ENCODE measurements at regions not wholly inside any gene's neighbourhood (a gene's known extent, or its start where the extent isn't known, plus 50 kb on each side); places are given as distances from the start of the nearest gene placed in this dataset.

DNA sequence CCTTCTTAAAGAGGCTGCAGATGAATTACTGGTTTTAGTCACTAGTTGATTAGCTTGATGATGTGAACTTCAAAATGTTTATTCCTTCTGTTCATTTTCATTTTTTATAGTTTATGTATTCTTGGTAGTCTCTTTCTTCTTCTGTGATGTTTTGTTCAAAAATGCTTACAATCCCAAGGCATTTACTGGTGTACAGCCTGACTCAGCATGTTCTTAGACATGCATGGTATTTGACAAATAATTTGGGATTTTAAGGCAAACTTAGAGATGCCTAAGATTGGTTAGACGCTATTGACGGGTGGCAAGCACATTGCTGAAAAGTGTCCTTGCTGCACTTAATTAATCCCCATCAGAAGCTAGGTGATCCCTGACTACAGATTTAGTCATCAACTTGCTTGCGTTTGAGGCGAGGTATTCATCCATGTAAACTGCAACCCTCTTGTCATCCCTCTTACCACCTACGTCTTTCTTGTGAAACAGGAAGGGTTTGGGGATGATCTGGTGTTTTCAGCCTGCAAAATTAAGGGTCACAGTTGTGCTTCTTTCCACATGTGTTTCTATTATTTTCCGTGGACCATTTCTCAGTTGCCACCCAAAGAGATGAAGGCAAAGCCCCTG lies 331.8 kb downstream of the DKK2 start:
- no peak for DNase-seq (ENCODE audit: low read depth in 2 of 2)
- H3K4me3 ChIP-seq (replicated peaks in 1 of 2; ENCODE audit: low read depth in 2 of 2, low read length in 2 of 2): no peak overlapping the region
- TF ChIP-seq, protein P1, sequence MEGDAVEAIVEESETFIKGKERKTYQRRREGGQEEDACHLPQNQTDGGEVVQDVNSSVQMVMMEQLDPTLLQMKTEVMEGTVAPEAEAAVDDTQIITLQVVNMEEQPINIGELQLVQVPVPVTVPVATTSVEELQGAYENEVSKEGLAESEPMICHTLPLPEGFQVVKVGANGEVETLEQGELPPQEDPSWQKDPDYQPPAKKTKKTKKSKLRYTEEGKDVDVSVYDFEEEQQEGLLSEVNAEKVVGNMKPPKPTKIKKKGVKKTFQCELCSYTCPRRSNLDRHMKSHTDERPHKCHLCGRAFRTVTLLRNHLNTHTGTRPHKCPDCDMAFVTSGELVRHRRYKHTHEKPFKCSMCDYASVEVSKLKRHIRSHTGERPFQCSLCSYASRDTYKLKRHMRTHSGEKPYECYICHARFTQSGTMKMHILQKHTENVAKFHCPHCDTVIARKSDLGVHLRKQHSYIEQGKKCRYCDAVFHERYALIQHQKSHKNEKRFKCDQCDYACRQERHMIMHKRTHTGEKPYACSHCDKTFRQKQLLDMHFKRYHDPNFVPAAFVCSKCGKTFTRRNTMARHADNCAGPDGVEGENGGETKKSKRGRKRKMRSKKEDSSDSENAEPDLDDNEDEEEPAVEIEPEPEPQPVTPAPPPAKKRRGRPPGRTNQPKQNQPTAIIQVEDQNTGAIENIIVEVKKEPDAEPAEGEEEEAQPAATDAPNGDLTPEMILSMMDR (IDR thresholded peaks at IDR 0.05; ENCODE audit: low read depth, low read length): no peak

DNA sequence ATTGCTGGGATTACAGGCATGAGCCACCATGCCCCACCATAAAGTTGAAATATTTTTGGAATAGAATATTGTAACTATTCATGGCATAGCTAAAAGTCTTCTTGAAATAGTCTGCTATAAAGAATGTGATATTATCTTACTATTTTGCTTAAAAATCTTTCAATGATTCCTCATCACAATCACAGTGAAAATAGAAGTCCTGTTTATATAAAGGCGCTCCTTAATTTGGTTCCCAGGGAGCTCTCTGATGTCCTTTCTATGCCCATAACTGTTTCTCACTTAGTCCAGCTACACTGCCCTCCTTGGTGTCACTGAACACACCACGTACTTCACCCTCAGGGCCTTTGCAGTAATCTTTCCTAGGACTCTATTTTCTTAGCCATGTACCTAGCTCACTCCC lies 331.7 kb upstream of the GIMD1 start:
- TF ChIP-seq, protein P1 (IDR thresholded peaks at IDR 0.05; ENCODE audit: low read depth, low read length): no peak
- H3K4me3 ChIP-seq (replicated peaks in 1 of 2; ENCODE audit: low read depth in 2 of 2, low read length in 2 of 2): no peak overlapping the region
- no peak for DNase-seq (ENCODE audit: low read depth in 2 of 2)

DNA sequence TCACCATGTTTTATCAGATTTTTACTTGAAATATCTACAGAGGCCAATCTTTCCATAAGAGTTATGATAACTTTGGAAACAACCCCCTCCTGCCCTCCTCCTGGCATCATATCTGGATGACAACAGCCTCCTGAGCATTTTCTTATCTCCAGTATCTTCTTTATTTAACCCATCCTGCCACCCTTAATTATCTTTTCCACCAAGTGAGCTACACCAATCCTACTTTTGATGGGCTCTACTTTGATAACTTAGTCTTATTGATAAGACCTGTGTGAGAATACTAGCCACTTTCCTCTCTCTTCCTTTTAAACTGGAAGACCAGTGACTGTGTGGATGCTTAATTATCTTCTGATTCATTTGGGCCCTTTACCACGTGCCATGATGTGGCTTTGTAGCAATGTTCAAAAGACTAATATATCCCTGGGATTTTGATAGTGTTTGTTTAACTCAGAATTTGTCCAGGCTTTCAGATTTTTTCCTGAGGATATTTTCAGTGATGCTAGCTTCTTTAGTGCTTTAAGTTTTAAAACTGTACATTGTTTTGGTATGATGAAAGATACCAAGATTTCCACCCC lies 330.1 kb upstream of the GIMD1 start:
- DNase-seq (ENCODE audit: low read depth in 2 of 2): no peak
- TF ChIP-seq, protein P1 (IDR thresholded peaks at IDR 0.05; ENCODE audit: low read depth, low read length): no peak
- no peak overlapping the region for H3K4me3 ChIP-seq (replicated peaks in 1 of 2; ENCODE audit: low read depth in 2 of 2, low read length in 2 of 2)

DNA sequence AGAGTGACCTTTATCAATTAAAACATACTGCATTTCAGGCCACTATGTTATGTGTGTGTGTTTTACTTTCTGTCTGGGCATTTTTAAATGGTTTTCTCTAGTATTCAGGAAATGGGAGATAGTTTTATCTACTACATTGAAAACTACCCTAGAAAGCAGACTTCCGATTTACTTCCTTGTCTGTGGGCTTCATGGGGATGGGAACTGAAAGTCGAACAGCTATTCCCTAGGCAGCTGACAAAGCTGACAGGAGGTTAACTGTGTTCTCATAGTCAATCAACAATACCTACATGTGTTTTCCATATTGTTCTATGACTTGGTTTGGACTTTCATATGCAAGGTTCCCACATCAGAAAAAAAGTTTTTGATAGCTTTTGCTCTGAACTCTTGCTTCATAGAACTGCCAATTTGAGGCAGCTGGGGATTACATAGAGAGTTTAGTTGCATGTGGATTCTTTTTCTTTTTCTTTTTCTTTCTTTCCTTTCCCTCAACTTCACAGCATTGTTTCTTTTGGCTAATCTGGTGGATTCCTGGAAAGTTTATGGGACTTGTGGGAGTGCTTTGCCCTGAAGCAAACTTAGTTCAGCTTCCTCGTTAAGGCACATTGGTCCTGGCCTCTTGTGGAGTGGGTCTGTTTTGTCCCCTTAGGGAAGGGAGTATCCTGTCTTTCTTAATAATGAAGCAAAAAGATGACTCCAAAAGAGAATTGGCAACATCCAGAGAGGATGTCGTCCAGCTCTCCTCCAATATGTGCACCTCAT lies 327.1 kb upstream of the GIMD1 start:
- no peak overlapping the region for H3K4me3 ChIP-seq (replicated peaks in 1 of 2; ENCODE audit: low read depth in 2 of 2, low read length in 2 of 2)
- TF ChIP-seq, protein P1 (IDR thresholded peaks at IDR 0.05; ENCODE audit: low read depth, low read length): no peak
- DNase-seq (ENCODE audit: low read depth in 2 of 2): no peak

DNA sequence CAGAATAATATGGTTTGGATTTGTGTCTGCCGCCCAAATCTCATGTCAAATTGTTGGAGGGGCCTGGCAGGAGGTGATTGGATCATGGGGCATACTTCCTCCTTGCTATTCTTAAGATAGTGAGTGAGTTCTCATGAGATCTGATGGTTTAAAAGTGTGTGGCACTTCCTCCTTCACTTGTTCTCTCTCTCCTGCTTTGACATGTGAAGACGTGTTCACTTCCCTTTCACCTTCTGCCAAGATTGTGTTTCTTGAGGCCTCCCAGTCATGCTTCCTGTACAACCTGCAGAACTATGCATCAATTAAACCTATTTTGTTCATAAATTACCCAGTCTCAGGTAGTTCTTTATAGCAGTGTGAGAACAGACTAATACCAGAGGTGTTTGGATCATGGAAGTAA lies 325.7 kb upstream of the GIMD1 start:
- no peak overlapping the region for H3K4me3 ChIP-seq (replicated peaks in 1 of 2; ENCODE audit: low read depth in 2 of 2, low read length in 2 of 2)
- no peak for DNase-seq (ENCODE audit: low read depth in 2 of 2)
- TF ChIP-seq, protein P1 (IDR thresholded peaks at IDR 0.05; ENCODE audit: low read depth, low read length): no peak

DNA sequence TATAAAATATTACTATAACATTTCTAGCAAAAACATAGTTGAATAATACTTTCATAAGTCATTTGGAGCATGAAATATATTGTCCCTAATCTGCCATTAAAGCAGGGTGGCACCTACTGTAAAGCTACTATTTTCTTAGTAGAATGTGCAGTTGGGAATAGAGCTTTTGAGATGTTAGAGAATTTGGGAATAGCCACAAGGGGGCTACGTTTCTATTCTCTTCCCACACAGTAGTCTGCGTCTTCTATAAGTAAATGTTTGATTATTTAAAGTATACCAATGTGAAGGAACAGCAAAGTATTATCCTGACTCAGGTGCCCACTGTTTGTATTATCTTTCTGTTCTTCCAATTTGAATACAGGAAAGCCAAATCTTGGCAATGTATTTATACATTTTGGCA lies 323.2 kb upstream of the GIMD1 start:
- peak in 1 of 2 donors; percentile 43 for DNase-seq (ENCODE audit: low read depth in 2 of 2)
- TF ChIP-seq, protein P1 (IDR thresholded peaks at IDR 0.05; ENCODE audit: low read depth, low read length): peak; percentile 17
- H3K4me3 ChIP-seq (replicated peaks in 1 of 2; ENCODE audit: low read depth in 2 of 2, low read length in 2 of 2): no peak overlapping the region

All from cardiac fibroblast (primary cell).